ENCODE measurements at regions not wholly inside any gene's neighbourhood (a gene's known extent, or its start where the extent isn't known, plus 50 kb on each side); places are given as distances from the start of the nearest gene placed in this dataset.

GRCh38 chr4:63619771-63620170 is 789.5 kb downstream of the TECRL start:
- no peak for DNase-seq (ENCODE audit: low spot score)

DNA sequence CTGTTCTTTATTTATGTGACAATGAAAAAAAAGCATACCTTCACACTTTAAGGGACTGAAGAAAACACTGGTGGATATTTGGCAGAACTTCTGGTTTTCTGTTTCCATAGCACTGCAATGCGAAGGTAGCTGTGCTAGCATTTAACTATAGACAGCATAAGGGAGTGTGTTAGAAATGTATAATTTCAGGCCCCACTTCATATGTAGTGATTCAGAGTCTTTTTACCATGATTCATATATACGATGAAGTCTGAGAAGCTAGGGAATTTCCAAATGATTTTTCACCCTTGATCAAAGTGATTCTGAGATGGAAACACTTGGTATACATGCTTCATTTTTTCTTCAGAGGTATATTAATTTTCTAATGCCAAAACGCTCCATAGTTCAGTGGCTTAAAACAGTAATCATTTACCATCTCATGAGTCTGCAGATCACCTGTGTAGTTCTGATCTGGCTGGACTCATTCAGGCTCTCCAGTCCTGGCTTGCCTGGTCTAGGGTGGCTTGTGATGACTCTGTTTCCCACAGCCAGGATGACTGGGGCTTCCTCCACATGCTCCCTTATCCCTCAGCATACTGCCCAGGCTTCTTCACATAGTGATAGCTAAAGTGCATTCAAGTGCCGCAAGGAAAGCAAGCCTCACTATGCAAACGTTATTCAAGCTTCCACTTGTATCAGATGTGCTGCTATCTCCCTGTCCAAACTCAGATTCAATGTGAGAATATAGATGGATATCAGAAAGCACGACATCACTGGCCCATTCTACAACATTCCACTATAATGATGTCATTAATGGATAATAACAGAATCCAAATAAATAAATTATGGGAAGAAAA is 790.1 kb downstream of the TECRL start:
- no peak for DNase-seq (ENCODE audit: low spot score)

- no peak for DNase-seq (ENCODE audit: low spot score)
These were observed 801.9 kb downstream of the TECRL start for GRCh38 chr4:63607169-63607872.

- no peak for DNase-seq (ENCODE audit: low spot score)
These were observed 819.5 kb downstream of the TECRL start for GRCh38 chr4:63589796-63590195.

DNA sequence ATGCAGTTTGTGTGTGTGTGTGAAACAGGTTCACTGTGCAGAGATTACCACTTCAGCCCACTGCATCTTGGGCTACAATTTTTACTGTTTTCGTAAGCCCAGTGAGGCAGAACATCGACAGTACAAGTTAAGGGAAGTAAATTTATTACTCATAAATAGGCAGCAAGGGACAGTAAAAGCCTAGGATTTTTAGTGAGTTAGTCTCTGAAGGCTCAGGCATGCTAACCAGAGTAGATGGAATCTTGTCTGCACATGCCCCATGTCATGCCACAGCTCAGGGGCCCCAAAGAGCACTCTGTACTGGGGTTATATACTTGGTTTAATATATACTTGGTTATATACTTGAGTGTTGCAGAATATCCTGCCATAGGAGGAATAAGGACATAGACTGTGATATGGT is 825.7 kb downstream of the TECRL start:
- DNase-seq (ENCODE audit: low spot score): no peak

- no peak for DNase-seq (ENCODE audit: low spot score)
These were observed 826.2 kb downstream of the TECRL start for GRCh38 chr4:63583007-63583406.

DNA sequence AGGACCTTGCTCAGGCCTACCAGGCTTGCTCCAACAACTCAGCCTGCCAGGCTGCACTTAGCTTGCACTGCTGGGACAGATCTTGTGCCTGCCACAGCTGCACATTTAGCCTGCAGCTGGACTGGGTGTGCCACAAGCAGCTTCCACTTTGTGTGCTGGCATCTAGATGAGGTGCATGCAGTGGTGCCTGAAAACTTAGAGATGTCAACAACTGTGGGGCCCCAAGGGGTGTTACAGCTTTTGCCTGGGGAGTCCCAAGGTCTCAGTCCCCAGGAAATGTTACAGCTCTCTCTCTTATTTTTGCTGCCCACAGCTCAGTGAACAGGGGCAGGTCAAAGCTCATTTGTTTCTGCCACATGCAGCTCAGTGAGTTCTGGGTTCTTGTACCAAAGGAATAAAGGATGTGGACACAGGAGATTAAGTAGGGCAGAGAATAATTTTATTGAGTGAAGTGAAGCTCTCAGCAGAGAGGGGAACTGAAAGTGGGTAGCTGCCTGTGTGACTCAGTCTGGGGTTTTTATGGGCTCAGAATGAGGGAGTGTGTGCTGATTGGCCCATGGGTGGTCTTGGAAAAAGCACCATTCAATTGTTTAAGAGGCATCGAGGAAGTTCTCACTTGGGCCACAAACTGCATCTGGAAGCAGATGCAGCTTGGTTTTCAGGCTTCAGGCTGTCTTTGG is 828.3 kb downstream of the TECRL start:
- DNase-seq (ENCODE audit: low spot score): no peak

DNA sequence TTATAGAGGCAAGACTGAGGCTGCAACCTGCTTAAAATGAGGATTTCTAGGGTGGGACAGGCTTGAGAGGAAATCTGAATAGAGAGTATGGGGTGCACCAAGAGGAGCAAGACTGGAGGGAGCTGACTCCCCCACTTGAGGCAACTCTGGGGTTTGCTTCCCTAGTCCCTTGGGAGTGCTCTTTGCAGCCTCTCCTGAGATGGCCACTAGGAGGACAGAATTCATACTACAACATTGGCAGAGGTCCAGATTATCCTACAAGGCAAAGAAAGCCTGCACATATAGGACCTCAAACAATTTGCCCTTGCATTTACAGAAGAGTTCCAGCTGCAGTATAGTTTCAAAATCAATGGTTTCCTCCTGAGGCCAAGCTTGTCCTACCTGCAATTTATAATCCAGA is 830.9 kb downstream of the TECRL start:
- DNase-seq (ENCODE audit: low spot score): no peak

- DNase-seq (ENCODE audit: low spot score): no peak
These were observed 842.6 kb downstream of the TECRL start for GRCh38 chr4:63566658-63567057.

DNA sequence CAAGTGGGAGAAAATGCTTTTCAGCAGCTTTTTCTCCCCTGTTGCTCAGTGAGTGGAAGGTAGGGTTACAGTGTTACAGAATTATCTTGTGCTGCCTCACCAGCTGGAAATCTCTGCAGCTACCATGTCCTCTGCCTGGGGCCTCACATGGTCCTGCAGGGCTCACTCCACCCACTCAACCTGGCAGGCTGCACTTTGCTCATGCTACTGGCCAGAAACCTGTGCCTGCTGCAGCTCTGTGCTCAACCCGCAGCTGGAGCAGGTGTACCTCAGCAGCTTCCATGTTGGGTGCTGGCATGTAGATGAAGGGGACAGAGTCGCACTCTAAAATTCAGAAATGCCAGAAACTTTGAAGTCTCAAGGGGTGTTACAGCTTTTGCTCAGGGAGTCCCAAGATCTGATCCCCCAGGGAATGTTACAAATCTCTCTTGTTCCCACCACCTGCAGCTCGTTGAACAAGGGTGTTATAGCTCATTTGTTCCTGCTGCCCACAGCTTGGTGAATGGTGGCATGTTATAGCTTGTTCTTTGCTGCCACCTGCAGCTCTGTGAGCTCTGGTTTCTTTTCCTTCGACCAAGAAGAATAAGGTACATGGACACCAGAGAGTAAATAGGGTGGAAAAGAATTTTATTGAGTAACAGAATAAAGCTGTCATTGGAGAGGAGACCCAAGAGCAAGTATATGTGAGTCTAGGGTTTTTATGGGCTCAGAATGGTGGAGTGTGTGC is 845.8 kb downstream of the TECRL start:
- DNase-seq (ENCODE audit: low spot score): no peak

- no peak for DNase-seq (ENCODE audit: low spot score)
These were observed 850.5 kb downstream of the TECRL start for GRCh38 chr4:63558709-63559108.

DNA sequence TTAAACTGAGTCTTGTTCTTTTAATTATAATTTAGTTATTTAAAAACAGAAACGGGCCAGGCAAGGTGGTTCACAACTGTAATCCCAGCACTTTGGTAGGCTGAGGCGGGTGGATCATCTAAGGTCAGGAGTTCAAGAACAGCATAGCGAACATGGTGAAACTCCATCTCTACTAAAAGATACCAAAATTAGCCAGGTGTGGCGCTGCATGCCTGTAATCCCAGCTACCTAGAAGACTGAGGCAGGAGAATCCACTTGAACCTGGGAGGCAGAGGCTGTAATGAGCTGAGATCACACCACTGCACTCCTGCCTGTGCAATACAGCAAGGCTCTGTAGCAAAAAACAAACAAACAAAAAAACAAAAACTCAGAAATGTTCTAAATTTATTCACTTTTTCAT is 852.9 kb downstream of the TECRL start:
- no peak for DNase-seq (ENCODE audit: low spot score)

DNA sequence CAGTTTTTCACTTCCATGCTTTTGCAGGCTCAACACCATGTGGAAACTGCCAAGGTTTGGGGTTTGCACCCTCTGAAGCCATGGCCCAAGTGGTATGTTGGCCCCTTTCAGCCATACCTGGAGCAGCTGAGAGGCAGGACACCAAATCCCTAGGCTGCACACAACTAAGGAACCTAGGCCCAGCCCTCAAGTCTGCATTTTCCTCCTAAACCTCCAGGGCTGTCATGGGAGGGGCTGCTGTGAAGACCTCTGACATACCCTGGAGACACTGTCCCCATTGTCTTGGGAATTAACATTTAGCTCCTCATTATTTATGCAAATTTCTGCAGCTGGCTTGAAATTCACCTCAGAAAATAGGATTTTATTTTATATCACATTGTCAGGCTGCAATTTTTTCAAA is 856.1 kb downstream of the TECRL start:
- no peak for DNase-seq (ENCODE audit: low spot score)

- DNase-seq (ENCODE audit: low spot score): no peak
These were observed 867.4 kb downstream of the TECRL start for GRCh38 chr4:63541828-63542227.

DNA sequence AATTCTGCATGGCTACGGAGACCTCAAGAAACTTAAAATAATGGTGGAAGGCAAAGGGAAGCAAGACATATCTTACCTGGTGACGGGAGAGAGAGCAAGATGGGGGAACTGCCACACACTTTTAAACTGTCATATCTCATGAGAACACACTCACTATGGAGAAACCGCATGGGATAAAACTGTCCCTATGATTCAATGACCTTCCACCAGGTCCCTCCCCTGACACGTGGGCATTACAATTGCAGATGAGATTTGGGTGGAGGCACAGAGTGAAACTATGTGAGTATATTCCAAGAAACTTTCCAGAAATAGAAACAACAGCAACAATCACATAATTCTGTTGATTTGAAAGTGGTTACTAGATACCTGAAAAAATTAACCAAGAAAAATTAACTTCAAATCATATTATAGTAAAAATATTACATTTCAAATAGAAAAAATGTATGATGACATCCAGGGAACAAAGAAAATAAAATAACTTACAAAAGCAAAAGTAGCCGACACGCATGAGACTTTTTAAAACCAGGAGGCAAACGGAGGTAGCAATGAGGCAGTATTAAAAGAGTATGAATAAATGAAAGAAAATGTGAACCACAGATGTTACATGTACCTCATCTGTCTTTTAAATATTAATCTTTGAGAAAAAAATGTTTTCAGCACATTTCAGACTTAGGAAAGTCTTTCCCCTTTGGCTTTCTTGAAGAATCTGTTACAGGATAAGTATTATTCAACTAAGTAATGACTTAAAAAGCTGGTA is 879.5 kb downstream of the TECRL start:
- DNase-seq (ENCODE audit: low spot score): no peak

DNA sequence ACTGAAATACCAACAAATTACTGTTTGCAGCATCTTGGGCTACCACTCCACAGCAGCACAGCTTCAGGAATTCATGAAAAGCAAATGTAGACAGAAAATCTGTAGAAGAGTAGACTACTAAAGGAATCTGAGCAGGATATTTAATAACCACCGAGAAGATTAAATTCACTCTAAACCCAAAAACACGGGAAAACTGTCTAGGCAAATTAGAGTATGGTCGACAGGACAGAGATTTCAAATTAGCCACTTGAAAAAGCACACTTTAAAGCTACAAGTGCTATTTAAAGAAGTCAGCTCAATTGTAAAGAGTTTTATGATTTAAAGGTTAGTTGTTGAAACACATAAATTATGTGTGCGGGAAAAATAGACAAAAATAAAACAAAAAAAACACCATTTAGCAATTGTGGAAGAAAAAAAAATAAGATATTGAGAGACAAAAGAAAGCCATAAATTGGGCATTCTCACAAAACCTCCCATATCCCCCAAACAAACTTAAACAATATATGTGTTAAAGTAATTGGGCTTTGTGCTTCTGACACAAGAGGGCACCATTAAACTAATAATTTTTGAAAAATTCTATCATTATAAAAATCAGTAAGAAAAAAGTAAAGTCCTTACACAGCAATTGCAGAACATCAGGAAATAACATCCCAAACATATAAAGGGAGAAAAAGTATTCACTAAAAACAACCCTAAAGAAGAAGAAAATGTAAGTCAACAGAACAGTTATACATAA is 880.8 kb downstream of the TECRL start:
- DNase-seq (ENCODE audit: low spot score): no peak

- no peak for DNase-seq (ENCODE audit: low spot score)
These were observed 883.0 kb downstream of the TECRL start for GRCh38 chr4:63526251-63526650.

DNA sequence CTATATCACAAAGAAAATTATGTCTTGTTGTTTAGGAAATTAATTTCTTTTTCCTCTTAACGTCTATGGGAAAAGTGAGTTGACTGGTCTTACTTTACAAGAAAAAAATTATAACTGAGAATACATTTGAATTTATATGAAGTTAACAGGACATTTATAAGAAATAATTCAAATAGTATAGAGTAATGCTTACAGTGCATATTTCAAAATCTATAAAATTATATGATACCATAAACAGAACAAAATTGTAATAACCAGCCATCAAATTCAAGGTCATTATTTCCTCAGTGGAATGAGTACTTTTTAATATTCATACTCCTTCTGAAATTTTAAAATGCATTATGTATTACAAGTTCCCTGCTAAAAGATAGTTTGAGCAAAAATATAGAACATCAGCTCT is 884.5 kb downstream of the TECRL start:
- no peak for DNase-seq (ENCODE audit: low spot score)

- DNase-seq (ENCODE audit: low spot score): no peak
These were observed 903.4 kb downstream of the TECRL start for GRCh38 chr4:63505714-63506460.

DNA sequence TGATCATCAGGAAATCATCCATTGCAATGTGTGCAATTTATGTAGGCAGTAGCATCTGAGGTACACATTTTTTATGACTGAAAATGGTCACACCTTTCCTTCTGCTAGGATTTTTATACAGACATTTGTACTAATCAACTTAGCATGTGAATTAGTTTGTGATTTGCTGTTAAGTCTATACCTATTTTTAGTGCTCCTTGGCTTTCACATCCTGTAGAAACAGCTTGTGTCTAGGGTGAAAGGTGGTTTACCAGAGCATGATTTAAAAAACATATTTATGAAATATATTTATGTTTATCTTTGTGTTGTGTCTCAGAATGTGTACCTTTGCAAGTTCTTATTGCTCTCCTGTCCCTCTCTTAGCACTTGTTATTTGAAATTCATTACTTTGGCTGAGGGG is 916.0 kb downstream of the TECRL start:
- DNase-seq (ENCODE audit: low spot score): no peak
